NCI-H1417 (cell line): ENCODE measurements at regions not wholly inside any gene's neighbourhood (a gene's known extent, or its start where the extent isn't known, plus 50 kb on each side); places are given as distances from the start of the nearest gene placed in this dataset.

Source experiments
- DNase-seq, 3 experiments: peaks; one replicate each; lab custom pipeline; 2025; lab: John Stamatoyannopoulos, UW

GRCh38 chr15:37260255-37260654 lies 159.9 kb upstream of the MEIS2 start:
- no peak for DNase-seq

- DNase-seq = no peak
Observed at GRCh38 chr15:37261685-37262084, 161.3 kb upstream of the MEIS2 start.

- no peak for DNase-seq
Observed at GRCh38 chr15:37262922-37263608, 162.7 kb upstream of the MEIS2 start.

- peak in 1 of 3 experiments; percentile 35 for DNase-seq
Observed at GRCh38 chr15:37289109-37289765, 188.9 kb upstream of the MEIS2 start.

DNA sequence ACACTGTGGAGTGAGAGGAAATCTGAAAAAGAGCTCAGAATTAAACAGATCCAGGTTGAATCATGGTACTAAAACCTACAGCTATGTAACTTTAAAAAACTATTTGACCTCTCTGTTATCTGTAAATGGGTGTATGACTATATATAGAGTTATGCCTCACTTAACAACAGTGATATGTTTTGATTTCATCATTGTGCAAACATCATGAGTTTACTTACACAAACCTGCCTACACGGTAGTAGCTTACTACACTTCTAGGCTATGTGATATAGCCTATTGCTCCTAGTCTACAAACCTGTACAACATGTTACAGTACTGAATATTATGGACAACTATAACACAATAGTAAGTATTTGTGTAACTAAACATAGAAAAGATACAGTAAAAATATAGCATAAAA lies 191.6 kb upstream of the MEIS2 start:
- no peak for DNase-seq

- no peak for DNase-seq
Observed at GRCh38 chr15:37298271-37298670, 197.9 kb upstream of the MEIS2 start.

GRCh38 chr15:37339437-37339836 lies 239.1 kb upstream of the MEIS2 start:
- no peak for DNase-seq

DNA sequence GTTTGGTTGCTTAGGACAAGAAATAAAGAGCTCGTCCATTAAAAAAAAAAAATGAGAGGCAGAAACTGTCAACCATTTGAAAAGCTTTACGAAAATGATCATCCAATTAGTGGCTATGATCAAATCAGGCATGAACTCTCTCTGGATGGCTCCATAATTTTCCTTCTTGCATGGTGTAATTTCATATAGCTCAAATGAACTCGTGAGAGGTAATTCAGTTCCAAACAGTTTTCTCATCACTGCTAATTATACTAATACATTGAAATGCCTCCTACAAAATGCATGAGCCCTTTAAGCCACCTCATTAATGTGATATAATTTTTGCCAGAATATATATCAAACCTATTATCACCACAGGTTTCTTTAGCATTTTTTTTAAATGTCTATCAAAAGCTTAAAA lies 239.5 kb upstream of the MEIS2 start:
- peak in 1 of 3 experiments; percentile 11 for DNase-seq

- no peak for DNase-seq
Observed at GRCh38 chr15:37340438-37340837, 240.1 kb upstream of the MEIS2 start.

DNA sequence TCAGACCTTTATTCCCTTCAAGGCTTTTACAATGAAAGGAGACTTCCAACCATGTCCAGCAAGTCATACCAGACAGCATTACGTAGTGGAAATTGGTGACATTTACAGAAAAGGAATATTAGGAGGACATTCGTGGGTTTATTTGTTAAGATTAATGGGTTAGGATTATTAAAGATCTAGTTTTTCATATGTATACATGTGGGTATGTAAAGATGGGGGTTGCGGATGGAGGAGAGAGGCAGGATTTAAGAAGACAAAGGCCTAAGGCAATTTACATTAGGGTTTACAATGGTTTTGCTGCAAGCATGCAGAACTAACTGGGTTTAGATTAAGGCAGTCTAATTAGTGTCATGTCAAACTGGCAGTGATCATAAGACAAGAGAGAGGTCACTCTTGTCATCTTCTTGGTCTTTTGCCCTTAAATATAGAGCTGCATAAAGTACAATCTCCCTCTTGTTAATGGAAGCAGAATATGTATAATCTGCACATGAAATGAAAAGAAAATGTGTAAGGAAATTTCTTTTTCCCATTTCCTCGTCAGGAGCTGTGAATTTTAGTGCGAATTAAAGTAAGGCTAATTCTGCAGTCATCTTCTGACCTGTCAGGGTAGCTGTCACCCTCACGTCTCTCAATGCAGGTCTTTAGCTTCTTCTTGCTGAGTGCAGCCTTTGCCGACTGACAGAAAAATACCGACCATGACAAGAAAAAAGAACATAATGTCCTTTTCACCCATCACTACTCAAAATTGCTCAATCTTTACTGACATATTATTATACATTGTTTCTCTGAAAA lies 258.9 kb upstream of the MEIS2 start:
- no peak for DNase-seq

- no peak for DNase-seq
Observed at GRCh38 chr15:37359893-37360290, 259.5 kb upstream of the MEIS2 start.

GRCh38 chr15:37360724-37361123 lies 260.4 kb upstream of the MEIS2 start:
- no peak for DNase-seq

- peak in 1 of 3 experiments; percentile 29 for DNase-seq
Observed at GRCh38 chr15:37361621-37362020, 261.3 kb upstream of the MEIS2 start.

DNA sequence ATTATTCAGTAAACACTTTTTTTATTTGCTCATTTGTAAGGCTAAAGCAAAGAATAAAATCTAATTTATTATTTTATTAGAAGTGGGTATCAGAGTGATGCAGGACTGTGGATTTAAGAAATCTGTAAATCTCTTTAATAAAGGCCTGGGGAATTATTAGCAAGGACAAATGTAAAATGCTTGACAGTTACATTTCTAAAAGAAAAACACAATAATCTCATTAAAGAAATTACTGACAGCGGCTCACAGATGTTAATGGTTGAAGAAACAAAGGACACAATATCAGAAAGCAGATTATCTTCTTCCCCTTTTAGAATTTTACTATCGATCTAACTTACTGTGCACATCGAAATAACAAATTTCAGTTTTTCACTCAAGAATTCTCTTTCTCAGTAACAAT lies 262.1 kb upstream of the MEIS2 start:
- DNase-seq = no peak

DNA sequence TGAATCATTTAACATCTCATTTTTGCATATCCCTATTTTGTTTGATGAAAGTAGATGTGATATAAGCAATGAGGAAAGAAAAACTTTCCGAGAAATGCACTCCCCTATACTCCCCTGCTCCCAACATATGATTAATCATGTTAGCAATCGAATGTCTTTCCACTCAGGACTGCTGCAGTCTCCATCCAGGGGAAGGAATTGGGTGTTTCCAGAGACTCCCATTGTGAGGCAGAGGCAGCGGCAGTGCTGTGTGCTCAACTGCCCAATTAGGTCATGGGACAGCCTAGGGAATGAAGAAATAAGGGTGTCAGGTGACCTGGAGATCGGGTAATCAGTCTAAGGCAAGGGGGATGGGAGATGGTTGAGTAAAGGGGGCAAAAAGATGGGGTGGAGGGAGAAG lies 268.6 kb upstream of the MEIS2 start:
- no peak for DNase-seq

DNA sequence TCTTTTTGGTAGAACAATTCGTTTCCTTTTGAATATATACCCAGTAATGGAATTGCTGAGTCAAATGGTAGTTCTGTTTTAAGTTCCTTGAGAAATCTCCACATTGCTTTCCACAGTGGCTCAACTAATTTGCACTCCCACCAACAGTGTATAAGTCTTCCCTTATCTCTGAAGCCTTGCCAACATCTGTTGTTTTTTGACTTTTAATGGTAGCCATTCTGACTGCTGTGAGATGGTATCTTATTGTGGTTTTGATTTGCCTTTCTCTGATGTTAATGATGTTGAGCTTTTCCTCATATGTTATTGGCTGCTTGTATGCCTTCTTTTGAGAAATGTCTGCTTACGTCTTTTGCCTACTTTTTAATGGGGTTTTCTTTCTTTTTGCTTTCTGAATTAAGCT lies 270.6 kb upstream of the MEIS2 start:
- no peak for DNase-seq

DNA sequence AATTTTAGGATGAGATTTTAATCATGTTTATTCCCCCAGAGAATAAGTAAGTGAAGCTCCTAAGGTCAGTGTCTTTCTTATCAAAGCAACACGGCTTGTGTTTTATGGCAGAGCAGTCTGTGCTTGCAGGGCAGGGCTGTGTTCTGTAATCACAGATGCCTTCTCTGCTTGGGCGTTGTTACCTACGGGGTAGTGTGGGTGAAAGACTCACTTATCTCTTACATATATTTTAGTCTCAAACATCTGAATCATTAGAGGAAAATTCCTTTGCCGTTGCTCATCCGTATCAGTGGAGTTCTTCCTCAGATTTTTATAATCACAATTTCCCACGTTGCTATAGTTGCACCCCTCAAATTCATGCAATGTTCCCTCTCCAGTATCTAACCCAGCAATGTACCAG lies 271.7 kb upstream of the MEIS2 start:
- no peak for DNase-seq

- no peak for DNase-seq
Observed at GRCh38 chr15:37375519-37375918, 275.2 kb upstream of the MEIS2 start.

DNA sequence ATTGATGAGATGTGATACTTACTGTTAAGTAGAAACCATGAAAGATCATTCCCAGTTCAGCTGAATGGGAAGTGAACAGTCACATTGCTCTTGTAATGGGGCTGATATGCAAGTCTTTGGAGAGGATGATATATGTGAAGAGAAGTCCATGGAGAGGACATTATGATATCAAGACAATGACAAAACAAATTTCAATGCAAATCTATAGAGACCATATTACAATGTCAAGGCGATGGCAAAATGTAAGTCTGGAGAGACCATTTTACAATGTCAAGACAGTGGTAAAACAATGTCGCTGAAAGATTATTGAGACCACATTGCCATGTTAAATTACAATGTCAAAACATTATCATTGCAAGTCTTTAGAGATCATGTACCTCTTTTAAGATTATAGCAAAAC lies 277.1 kb upstream of the MEIS2 start:
- no peak for DNase-seq

- DNase-seq = no peak
Observed at GRCh38 chr15:37394402-37395099, 294.2 kb upstream of the MEIS2 start.

- DNase-seq = no peak
Observed at GRCh38 chr15:37395100-37395468, 294.7 kb upstream of the MEIS2 start.

- DNase-seq = no peak
Observed at GRCh38 chr15:37397266-37398022, 297.1 kb upstream of the MEIS2 start.
